IMR-90 (cell line): ENCODE measurements at regions not wholly inside any gene's neighbourhood (a gene's known extent, or its start where the extent isn't known, plus 50 kb on each side); places are given as distances from the start of the nearest gene placed in this dataset.

Source experiments
- ATAC-seq: fragments of 200-7000 bp; cut with Tn5 transposase; 2 replicates; pipeline ENCODE4 v1.9.1; 2020; ENCODE audit warnings: low read depth, mild to moderate bottlenecking, moderate library complexity
- BruUV-seq: library from RNA; stranded (reverse); fragments of 400-500 nt; replicated peaks from 2 replicates; lab custom pipeline; 2021; lab: Mats Ljungman, UMichigan
- CTCF ChIA-PET: fragments of 300-600 bp; formaldehyde crosslinking; extraction: SDS; loops from one replicate; lab custom pipeline; 2021; ENCODE audit warnings: antibody characterized with exemption; lab: Yijun Ruan, JAX
- POLR2A ChIA-PET: fragments of 300-600 bp; sonication (Branson Sonifier 250); formaldehyde crosslinking; loops from one replicate; lab custom pipeline; 2022; ENCODE audit warnings: antibody characterized with exemption; ENCODE audit not compliant: unreplicated experiment; lab: Charles Lee
- DNase-seq: peaks from one replicate; pipeline ENCODE4 v3.0.0; 2013
- H2AFZ ChIP-seq: replicated peaks from 2 replicates; pipeline ENCODE3; 2013; ENCODE audit warnings: low read length, mild to moderate bottlenecking; ENCODE audit not compliant: poor library complexity
- H2AK5ac ChIP-seq: 2 replicates; pipeline ENCODE4 v1.6.1; 2013; ENCODE audit warnings: low read depth, low read length, inconsistent platforms
- H2AK9ac ChIP-seq: replicated peaks from 2 replicates; pipeline ENCODE3; 2013; ENCODE audit warnings: mild to moderate bottlenecking, low read depth, low read length, moderate library complexity; ENCODE audit not compliant: poor library complexity
- H2BK120ac ChIP-seq: 2 replicates; pipeline ENCODE4 v1.6.1; 2013; ENCODE audit warnings: low read depth, low read length, inconsistent platforms
- H2BK15ac ChIP-seq: 3 replicates; pipeline ENCODE4 v1.6.1; 2013; ENCODE audit warnings: low read depth, low read length, inconsistent platforms
- H2BK20ac ChIP-seq: 2 replicates; pipeline ENCODE4 v1.6.1; 2013; ENCODE audit warnings: low read depth, mild to moderate bottlenecking, inconsistent platforms, low read length, moderate library complexity
- H2BK5ac ChIP-seq: 2 replicates; pipeline ENCODE4 v1.6.1; 2013; ENCODE audit warnings: mild to moderate bottlenecking, low read depth, low read length, inconsistent platforms; ENCODE audit not compliant: poor library complexity, severe bottlenecking
- H3K14ac ChIP-seq: replicated peaks from 2 replicates; pipeline ENCODE4 v1.6.1; 2013; ENCODE audit warnings: low read depth, low read length, inconsistent platforms
- H3K18ac ChIP-seq: 2 replicates; pipeline ENCODE4 v1.6.1; 2013; ENCODE audit warnings: low read depth, low read length, control low read depth
- H3K23ac ChIP-seq: 2 replicates; pipeline ENCODE4 v1.6.1; 2013; ENCODE audit warnings: low read depth, low read length, inconsistent platforms
- H3K27ac ChIP-seq: 2 replicates; pipeline ENCODE4 v1.5.1; 2013; ENCODE audit warnings: mild to moderate bottlenecking, control low read depth, low read length; ENCODE audit not compliant: insufficient read depth
- H3K27me3 ChIP-seq: 2 replicates; pipeline ENCODE4 v1.6.1; 2013; ENCODE audit warnings: low read length; ENCODE audit not compliant: control insufficient read depth, insufficient read depth
- H3K36me3 ChIP-seq: 2 replicates; pipeline ENCODE4 v1.6.1; 2013; ENCODE audit warnings: low read length, mixed read lengths; ENCODE audit not compliant: control insufficient read depth, insufficient read depth
- H3K4ac ChIP-seq: 2 replicates; pipeline ENCODE4 v1.6.1; 2013; ENCODE audit warnings: low read depth, low read length, inconsistent platforms
- H3K4me1 ChIP-seq: 2 replicates; pipeline ENCODE4 v1.6.1; 2013; ENCODE audit warnings: low read length, mixed read lengths; ENCODE audit not compliant: control insufficient read depth, insufficient read depth
- H3K4me2 ChIP-seq: 2 replicates; pipeline ENCODE4 v1.6.1; 2013; ENCODE audit warnings: low read depth, mild to moderate bottlenecking, control low read depth, low read length, moderate library complexity
- H3K4me3 ChIP-seq: 2 replicates; pipeline ENCODE4 v1.5.1; 2013; ENCODE audit warnings: low read depth, mild to moderate bottlenecking, control low read depth, low read length, moderate library complexity; ENCODE audit not compliant: insufficient read depth
- H3K56ac ChIP-seq: 2 replicates; pipeline ENCODE4 v1.6.1; 2013; ENCODE audit warnings: low read length, inconsistent platforms; ENCODE audit not compliant: insufficient read depth; ENCODE audit errors: extremely low read depth
- H3K79me1 ChIP-seq, 2 experiments: 2 replicates each; pipeline ENCODE4 v1.6.1; 2013; ENCODE audit warnings: low read length in 2 of 2, inconsistent platforms in 1 of 2, low read depth in 1 of 2
- H3K9ac ChIP-seq: 2 replicates; pipeline ENCODE4 v1.6.1; 2013; ENCODE audit warnings: low read depth, low read length, control low read depth
- H3K9me1 ChIP-seq: 2 replicates; pipeline ENCODE4 v1.6.1; 2013; ENCODE audit warnings: low read length, inconsistent platforms; ENCODE audit not compliant: insufficient read depth
- H3K9me3 ChIP-seq: 2 replicates; pipeline ENCODE4 v1.6.1; 2013; ENCODE audit warnings: low read length; ENCODE audit not compliant: control insufficient read depth, insufficient read depth
- H4K20me1 ChIP-seq: 2 replicates; pipeline ENCODE4 v1.6.1; 2013; ENCODE audit warnings: low read length, inconsistent platforms; ENCODE audit not compliant: insufficient read depth
- H4K5ac ChIP-seq: 2 replicates; pipeline ENCODE4 v1.6.1; 2013; ENCODE audit warnings: mild to moderate bottlenecking, low read depth, low read length, control low read depth
- H4K8ac ChIP-seq, 2 experiments: 2 replicates each; pipeline ENCODE4 v1.6.1; 2013; ENCODE audit warnings: low read depth in 2 of 2, low read length in 2 of 2, control low read depth in 1 of 2, inconsistent platforms in 1 of 2
- H4K91ac ChIP-seq: 2 replicates; pipeline ENCODE4 v1.6.1; 2013; ENCODE audit warnings: low read depth, low read length, inconsistent platforms; ENCODE audit not compliant: insufficient read depth
- BHLHE40 ChIP-seq: fragments of 150-350 bp; IDR thresholded peaks from 2 replicates; pipeline ENCODE4 v1.6.1; 2016; ENCODE audit warnings: mild to moderate bottlenecking, low read depth, low read length
- CEBPB ChIP-seq: IDR thresholded peaks from 2 replicates; pipeline ENCODE4 v1.6.1; 2012; ENCODE audit warnings: low read depth, low read length, improper control_type of control experiment
- CTCF ChIP-seq: conservative IDR thresholded peaks from 2 replicates; pipeline ENCODE4 v1.5.1; 2012; ENCODE audit warnings: mild to moderate bottlenecking, low read depth, low read length, improper control_type of control experiment
- ELK1 ChIP-seq: fragments of 150-350 bp; IDR thresholded peaks from 2 replicates; pipeline ENCODE4 v1.6.1; 2016; ENCODE audit warnings: low read depth, mild to moderate bottlenecking, low read length, moderate library complexity, borderline replicate concordance
- FOS ChIP-seq: fragments of 150-350 bp; IDR thresholded peaks from 2 replicates; pipeline ENCODE4 v1.6.1; 2016; ENCODE audit warnings: low read depth, low read length
- MAZ ChIP-seq: IDR thresholded peaks from 2 replicates; pipeline ENCODE4 v1.6.1; 2012; ENCODE audit warnings: low read depth, mild to moderate bottlenecking, low read length, improper control_type of control experiment, moderate library complexity, borderline replicate concordance
- MXI1 ChIP-seq: IDR thresholded peaks from 2 replicates; pipeline ENCODE4 v1.6.1; 2012; ENCODE audit warnings: low read depth, mild to moderate bottlenecking, low read length, moderate library complexity, borderline replicate concordance
- POLR2A ChIP-seq: IDR thresholded peaks from 2 replicates; pipeline ENCODE4 v1.6.1; 2012; ENCODE audit warnings: mild to moderate bottlenecking, low read depth, low read length
- RAD21 ChIP-seq: IDR thresholded peaks from 2 replicates; pipeline ENCODE4 v1.6.1; 2012; ENCODE audit warnings: low read length, improper control_type of control experiment
- RFX5 ChIP-seq: IDR thresholded peaks from 2 replicates; pipeline ENCODE4 v1.8.0; 2012; ENCODE audit warnings: low read depth, mild to moderate bottlenecking, low read length, moderate library complexity
- SMC3 ChIP-seq: fragments of 150-350 bp; IDR thresholded peaks from 2 replicates; pipeline ENCODE4 v1.6.1; 2016; ENCODE audit warnings: low read depth, mild to moderate bottlenecking, antibody characterized with exemption, low read length, moderate library complexity
- WGBS, 2 experiments: methylation state at CpG; one replicate each; pipeline versions ENCODE4 v1.1.5 to v1.1.7; 2013; ENCODE audit warnings: missing lambda C conversion rate in 2 of 2; ENCODE audit not compliant: insufficient read length in 1 of 2; ENCODE audit errors: extremely low coverage in 2 of 2; 5-methylcytosine and 5-hydroxymethylcytosine counted together
- dilution Hi-C: fragments of 300-500 bp; cut with HindIII; formaldehyde crosslinking; loops from one replicate; pipeline ENCODE4 v1.14.3; 2018; ENCODE audit warnings: low sequenced_read_pairs; ENCODE audit not compliant: unreplicated experiment
- in situ Hi-C: fragments of 300-500 bp; cut with MboI; formaldehyde crosslinking; loops from 3 replicates; pipeline ENCODE4 v1.14.3; 2019; ENCODE audit warnings: low sequenced_read_pairs, inconsistent platforms, mixed read lengths
- intact Hi-C: fragments of 100-400 bp; cut with micrococcal nuclease; formaldehyde crosslinking; loops from 2 replicates; pipeline ENCODE4 v1.10.0; 2022

GRCh38 chr3:5384557-5385236 lies 197.2 kb downstream of the EDEM1 start:
- Histone ChIP-seq H3K9ac (no peak overlapping the region), H4K20me1 (no peaks in the 10 kb centered on the region)
- in situ Hi-C loops: no loop called here

More at GRCh38 chr3:5384557-5385236, 197.2 kb downstream of the EDEM1 start:
- dilution Hi-C loops (no loop called here), intact Hi-C loops (no loop called here)
- Histone ChIP-seq H3K9me1 (no peaks in the 10 kb centered on the region), H3K18ac (no peak overlapping the region), H2AK5ac (no peak overlapping the region), H3K4me3 (no peak overlapping the region), H3K14ac (no peak overlapping the region), H2BK20ac (no peak overlapping the region), H3K27me3 (no peaks in the 10 kb centered on the region), H3K36me3 (no peaks in the 10 kb centered on the region), H3K79me1 (no peaks in the 10 kb centered on the region), H3K9me3 (no peaks in the 10 kb centered on the region), H2BK15ac (no peak overlapping the region), H4K5ac (no peak overlapping the region), H2AK9ac (no peak overlapping the region), H3K23ac (no peak overlapping the region), H2AFZ (no peak overlapping the region), H4K91ac (no peak overlapping the region), H2BK5ac (no peak overlapping the region), H3K27ac (no peak overlapping the region), H3K56ac (no peak overlapping the region), H3K4ac (no peak overlapping the region), H3K4me1 (no peaks in the 10 kb centered on the region), H3K4me2 (no peak overlapping the region), H4K8ac (no peak overlapping the region), H2BK120ac (no peak overlapping the region)
- ATAC-seq (no peak), DNase-seq (no peak)
- ChIA-PET POLR2A (no interaction called here), CTCF (no interaction called here)
- no TSS peak for BruUV-seq
- 48% methylated on average over 2 of the region's 7 CpGs; no CpG with 5 or more reads in 1 of the 2 experiments for WGBS, 2 experiments
- TF ChIP-seq MAZ (no peak), FOS (no peak), ELK1 (no peak), SMC3 (no peak), BHLHE40 (no peak), CTCF (no peak), RFX5 (no peak), MXI1 (no peak), POLR2A (no peak), CEBPB (no peak), RAD21 (no peak)
